ENCODE measurements at regions not wholly inside any gene's neighbourhood (a gene's known extent, or its start where the extent isn't known, plus 50 kb on each side); places are given as distances from the start of the nearest gene placed in this dataset.

- TF ChIP-seq CTCF (IDR thresholded peaks at IDR 0.05) (no peak), POLR2A (IDR thresholded peaks at IDR 0.05; ENCODE audit: low read depth) (no peak)
These were observed 384.7 kb downstream of the ALG10 start for GRCh38 chr12:34406996-34407300.
